DND-41 (cell line): ENCODE measurements at regions not wholly inside any gene's neighbourhood (a gene's known extent, or its start where the extent isn't known, plus 50 kb on each side); places are given as distances from the start of the nearest gene placed in this dataset.

ENCODE experiments used
- EZH2 ChIP-seq: IDR thresholded peaks from 3 replicates; pipeline ENCODE4 v1.6.1; 2012; ENCODE audit warnings: borderline replicate concordance, low read depth, mild to moderate bottlenecking, moderate library complexity, low read length, inconsistent platforms; ENCODE audit not compliant: severe bottlenecking
- TF ChIP-seq, protein P1 (sequence below): IDR thresholded peaks from 2 replicates; pipeline ENCODE4 v1.5.1; 2012; ENCODE audit warnings: borderline replicate concordance, low read length, moderate library complexity, mild to moderate bottlenecking; ENCODE audit not compliant: poor library complexity, severe bottlenecking; ENCODE audit errors: extremely low read depth

DNA sequence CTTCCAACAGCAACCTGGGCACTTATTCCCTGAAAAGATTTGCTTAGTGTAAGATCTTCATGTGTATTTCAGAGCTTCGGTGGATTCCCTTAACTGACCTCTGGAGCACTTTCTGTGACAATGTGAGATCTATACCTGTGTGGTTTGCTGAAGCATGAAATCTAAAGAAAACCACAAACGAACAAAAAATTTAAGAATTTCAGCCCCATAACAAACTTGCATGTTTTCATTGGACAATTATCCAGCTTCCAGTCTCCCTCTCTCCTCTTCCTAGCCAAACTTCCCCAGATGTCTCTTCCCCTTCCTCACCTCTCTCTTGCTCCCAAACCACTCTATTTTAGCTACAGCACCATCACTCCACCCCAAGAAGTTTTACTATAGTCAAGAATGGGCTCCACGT, 279.9 kb upstream of the SORCS1 start:
- TF ChIP-seq, protein P1, sequence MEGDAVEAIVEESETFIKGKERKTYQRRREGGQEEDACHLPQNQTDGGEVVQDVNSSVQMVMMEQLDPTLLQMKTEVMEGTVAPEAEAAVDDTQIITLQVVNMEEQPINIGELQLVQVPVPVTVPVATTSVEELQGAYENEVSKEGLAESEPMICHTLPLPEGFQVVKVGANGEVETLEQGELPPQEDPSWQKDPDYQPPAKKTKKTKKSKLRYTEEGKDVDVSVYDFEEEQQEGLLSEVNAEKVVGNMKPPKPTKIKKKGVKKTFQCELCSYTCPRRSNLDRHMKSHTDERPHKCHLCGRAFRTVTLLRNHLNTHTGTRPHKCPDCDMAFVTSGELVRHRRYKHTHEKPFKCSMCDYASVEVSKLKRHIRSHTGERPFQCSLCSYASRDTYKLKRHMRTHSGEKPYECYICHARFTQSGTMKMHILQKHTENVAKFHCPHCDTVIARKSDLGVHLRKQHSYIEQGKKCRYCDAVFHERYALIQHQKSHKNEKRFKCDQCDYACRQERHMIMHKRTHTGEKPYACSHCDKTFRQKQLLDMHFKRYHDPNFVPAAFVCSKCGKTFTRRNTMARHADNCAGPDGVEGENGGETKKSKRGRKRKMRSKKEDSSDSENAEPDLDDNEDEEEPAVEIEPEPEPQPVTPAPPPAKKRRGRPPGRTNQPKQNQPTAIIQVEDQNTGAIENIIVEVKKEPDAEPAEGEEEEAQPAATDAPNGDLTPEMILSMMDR: no peak
- no peak for TF ChIP-seq EZH2
